Pancreas (tissue), 10 donors: ENCODE measurements at regions not wholly inside any gene's neighbourhood (a gene's known extent, or its start where the extent isn't known, plus 50 kb on each side); places are given as distances from the start of the nearest gene placed in this dataset.
A peak's percentile ranks its signal among the peaks of the same experiment; 100 is the strongest.

Experiments
- ATAC-seq, 4 donors: fragments of 200-7000 bp; cut with Tn5 transposase; one replicate each; pipeline versions ENCODE4 v1.8.0 to v1.9.1; 2020; ENCODE audit warnings: mild to moderate bottlenecking in 4 of 4, moderate library complexity in 4 of 4
- DNase-seq, 6 donors: peaks; one replicate each; pipeline ENCODE4 v3.0.0-alpha.2; 2020
- FAIRE-seq: peaks from 2 replicates; lab custom pipeline; 2012; peaks lifted over from hg19 to GRCh38; lab: Jason Lieb, UNC
- H3K27ac ChIP-seq, 4 donors: fragments of 200-600 bp; sonication (generic); 1 replicate in 3 of 4; 2 replicates in 1 of 4; pipeline versions ENCODE4 v1.5.0 to v1.8.0; 2020
- H3K27me3 ChIP-seq, 4 donors: fragments of 200-600 bp; one replicate each; pipeline ENCODE4 v1.8.0; 2021
- H3K36me3 ChIP-seq, 3 donors: fragments of 200-600 bp; sonication (generic) in 1 of 3; one replicate each; pipeline versions ENCODE4 v1.5.0 to v1.8.0; 2020 to 2021
- H3K4me1 ChIP-seq, 3 donors: fragments of 200-600 bp; one replicate each; pipeline ENCODE4 v1.8.0; 2021
- H3K4me3 ChIP-seq, 4 donors: fragments of 200-600 bp; sonication (generic) in 2 of 4; one replicate each; pipeline versions ENCODE4 v1.5.0 to v1.8.0; 2020 to 2021
- H3K9me3 ChIP-seq, 4 donors: fragments of 200-600 bp; one replicate each; pipeline ENCODE4 v1.8.0; 2021
- WGBS, 2 donors: extraction: QIAGEN DNeasy Blood & Tissue Kit; methylation state at CpG; one replicate each; pipeline ENCODE4 v1.1.7; 2013; 5-methylcytosine and 5-hydroxymethylcytosine counted together
- intact Hi-C, 3 donors: fragments of 100-400 bp; cut with DNase I; formaldehyde crosslinking; loops; one replicate each; pipeline versions ENCODE4 v1.11.1 to v1.14.2; 2022
- TF ChIP-seq, protein P1 (sequence below), 4 donors: fragments of 200-600 bp; sonication (generic) in 3 of 4; IDR thresholded peaks; one replicate each; pipeline versions ENCODE4 v1.5.0 to v1.8.0; 2021; ENCODE audit warnings: antibody characterized with exemption in 4 of 4
- donor health status: healthy with polysubstance abuse.
- donor health status: DM: no; HTN: no; CAD: no; lungs with moderate emphysema.
- donor health status: DM: no; HTN: no; CAD: no.
- donor health status: control.
- donor health status: control.
- donor health status: Bipolar disorder and iron deficiency.
- donor health status: DM: yes; HTN: yes; CAD: no.
- donor health status: DM: no; HTN: no; CAD: no.
- donor health status: DM: no; HTN: no; CAD: no.
- donor health status: DM: yes; HTN: yes; CAD: no.

DNA sequence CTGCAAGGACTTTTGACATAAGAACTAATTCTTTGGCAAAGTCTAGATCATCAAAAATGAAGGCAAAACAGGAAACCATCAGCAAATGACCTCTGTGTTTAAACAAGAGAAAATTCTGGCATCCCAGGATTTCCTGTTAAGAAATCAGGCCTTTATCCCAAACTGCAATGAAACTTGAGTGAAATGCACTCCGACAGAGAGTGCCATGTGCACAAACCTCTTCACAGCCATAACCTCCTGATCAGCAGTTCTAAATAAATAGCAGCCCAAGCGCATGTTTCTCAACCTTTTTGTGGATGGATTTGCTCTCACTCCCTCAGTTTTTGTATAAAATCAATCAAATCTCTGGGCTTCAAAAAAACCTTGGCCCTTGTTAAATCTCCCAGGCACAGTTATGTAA is 107.7 kb upstream of the EEPD1 start:
- TF ChIP-seq, protein P1, sequence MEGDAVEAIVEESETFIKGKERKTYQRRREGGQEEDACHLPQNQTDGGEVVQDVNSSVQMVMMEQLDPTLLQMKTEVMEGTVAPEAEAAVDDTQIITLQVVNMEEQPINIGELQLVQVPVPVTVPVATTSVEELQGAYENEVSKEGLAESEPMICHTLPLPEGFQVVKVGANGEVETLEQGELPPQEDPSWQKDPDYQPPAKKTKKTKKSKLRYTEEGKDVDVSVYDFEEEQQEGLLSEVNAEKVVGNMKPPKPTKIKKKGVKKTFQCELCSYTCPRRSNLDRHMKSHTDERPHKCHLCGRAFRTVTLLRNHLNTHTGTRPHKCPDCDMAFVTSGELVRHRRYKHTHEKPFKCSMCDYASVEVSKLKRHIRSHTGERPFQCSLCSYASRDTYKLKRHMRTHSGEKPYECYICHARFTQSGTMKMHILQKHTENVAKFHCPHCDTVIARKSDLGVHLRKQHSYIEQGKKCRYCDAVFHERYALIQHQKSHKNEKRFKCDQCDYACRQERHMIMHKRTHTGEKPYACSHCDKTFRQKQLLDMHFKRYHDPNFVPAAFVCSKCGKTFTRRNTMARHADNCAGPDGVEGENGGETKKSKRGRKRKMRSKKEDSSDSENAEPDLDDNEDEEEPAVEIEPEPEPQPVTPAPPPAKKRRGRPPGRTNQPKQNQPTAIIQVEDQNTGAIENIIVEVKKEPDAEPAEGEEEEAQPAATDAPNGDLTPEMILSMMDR (IDR thresholded peaks at IDR 0.05): no peak
- 63 to 65% methylated on average over 2 of the region's 2 CpGs for WGBS, 2 donors
- no peaks in the 10 kb centered on the region for H3K27me3 ChIP-seq
- no peaks in the 10 kb centered on the region for H3K4me1 ChIP-seq
- FAIRE-seq (no peak), DNase-seq (no peak), ATAC-seq (peak in 2 of 4 donors; percentile 49 to 53)
- H3K4me3 ChIP-seq: no peak overlapping the region
- intact Hi-C loops: no loop called here
- no peaks in the 10 kb centered on the region for H3K36me3 ChIP-seq
- H3K9me3 ChIP-seq: no peaks in the 10 kb centered on the region
- H3K27ac ChIP-seq: peak overlapping the region in 1 of 4 donors; percentile 9

DNA sequence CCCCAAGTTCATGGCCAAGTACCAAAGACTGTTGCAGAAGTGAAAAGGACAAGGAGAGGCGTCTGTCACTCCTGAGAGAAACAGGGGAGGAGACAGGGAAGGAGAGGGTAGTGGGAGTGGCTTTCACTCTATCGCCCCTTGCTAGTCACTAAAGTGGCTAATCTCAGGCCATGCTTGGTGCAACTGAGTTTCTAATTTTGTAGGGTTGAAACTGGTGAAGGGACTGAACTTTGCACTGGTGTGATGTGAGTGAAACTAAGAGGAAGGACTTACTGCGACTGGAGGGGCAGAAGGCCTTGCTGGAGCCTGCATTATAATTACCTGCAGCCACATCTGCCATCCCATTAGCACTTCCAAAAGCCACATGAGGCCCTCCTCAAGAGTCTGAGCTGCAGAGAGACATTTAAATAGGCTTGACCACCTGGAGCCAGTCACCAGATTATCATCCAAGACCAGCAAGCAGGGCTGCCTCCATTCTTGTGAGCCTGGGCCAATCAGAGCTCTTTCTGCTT is 107.2 kb upstream of the EEPD1 start:
- H3K9me3 ChIP-seq: no peaks in the 10 kb centered on the region
- ATAC-seq: peak in 2 of 4 donors; percentile 7 to 39
- no peaks in the 10 kb centered on the region for H3K27me3 ChIP-seq
- DNase-seq: no peak
- intact Hi-C loops: no loop called here
- H3K4me3 ChIP-seq: no peak overlapping the region
- 82 to 85% methylated on average over 3 of the region's 3 CpGs for WGBS, 2 donors
- TF ChIP-seq, protein P1 (IDR thresholded peaks at IDR 0.05): no peak
- H3K27ac ChIP-seq: no peak overlapping the region
- H3K36me3 ChIP-seq: no peaks in the 10 kb centered on the region
- no peak for FAIRE-seq
- H3K4me1 ChIP-seq: no peaks in the 10 kb centered on the region

DNA sequence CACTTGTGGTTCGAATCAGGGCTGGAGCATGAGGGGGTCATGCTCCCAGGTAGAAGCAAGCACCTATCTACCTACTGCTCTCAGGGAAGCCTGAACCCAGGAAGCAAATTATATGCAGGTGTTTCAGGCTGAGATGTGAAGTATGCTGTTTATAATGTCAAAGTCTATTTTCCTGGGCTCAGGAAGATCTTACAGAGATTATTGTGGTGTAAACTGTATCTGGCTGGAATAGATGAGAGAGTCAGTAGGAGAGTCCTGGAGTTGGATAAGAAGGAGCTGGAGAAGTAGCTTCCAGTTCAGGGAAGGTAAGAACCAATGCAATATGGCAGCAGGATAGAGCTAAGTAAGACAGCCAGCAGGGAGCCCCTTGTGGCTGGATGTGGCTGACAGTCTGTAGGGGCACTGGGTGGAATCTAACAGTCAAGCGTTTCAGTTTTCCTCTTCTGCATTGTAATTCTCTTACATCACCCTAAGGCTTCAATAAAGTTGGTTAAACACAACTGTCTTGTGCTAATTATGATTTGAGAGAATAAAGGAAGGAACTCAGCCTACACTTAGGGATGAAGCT is 105.9 kb upstream of the EEPD1 start:
- Histone ChIP-seq H3K4me3 (no peak overlapping the region), H3K4me1 (no peaks in the 10 kb centered on the region), H3K27me3 (no peaks in the 10 kb centered on the region), H3K9me3 (no peaks in the 10 kb centered on the region), H3K27ac (no peak overlapping the region), H3K36me3 (no peaks in the 10 kb centered on the region)
- intact Hi-C loops: no loop called here
- 84% methylated on average over 2 of the region's 2 CpGs for WGBS, 2 donors
- DNase-seq: no peak
- ATAC-seq: no peak
- no peak for FAIRE-seq
- TF ChIP-seq, protein P1 (IDR thresholded peaks at IDR 0.05): no peak

DNA sequence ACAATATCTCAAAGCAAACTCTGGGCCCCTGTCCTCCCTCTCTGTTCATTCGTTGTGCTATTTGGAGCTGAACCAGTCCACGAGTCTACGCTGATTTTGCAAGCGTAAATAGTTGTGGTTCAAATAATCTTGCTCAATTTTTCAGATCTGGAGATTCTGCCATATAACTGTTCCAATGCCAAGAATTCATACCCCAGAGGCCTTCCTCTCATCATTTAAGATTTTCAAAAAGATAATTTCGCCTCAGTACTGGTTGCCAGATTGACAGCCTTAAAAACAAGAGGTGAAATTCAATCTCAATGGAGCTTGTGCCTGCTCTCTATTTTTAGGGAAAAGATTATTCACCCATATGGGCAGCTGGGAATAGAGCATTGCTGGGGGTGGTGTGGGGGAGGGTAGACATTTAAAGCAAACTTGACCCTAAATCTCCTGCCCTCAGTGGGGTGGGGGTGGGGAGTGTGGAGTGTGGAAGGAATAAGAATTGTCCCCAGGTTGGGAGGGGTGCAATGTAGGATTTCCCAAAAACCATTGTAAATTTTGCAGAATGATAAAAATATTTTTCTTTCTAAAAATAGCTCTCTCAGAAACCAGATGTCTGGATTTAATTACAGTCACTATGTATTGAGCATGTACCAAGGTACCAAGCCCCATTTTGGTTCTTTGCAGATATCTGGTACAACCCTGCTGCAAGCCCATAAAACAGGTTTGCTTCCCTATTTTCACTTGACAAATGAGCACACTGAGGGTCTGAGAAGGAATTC is 104.7 kb upstream of the EEPD1 start:
- no peak overlapping the region for H3K27ac ChIP-seq
- H3K36me3 ChIP-seq: no peaks in the 10 kb centered on the region
- 78 to 81% methylated on average over 5 of the region's 5 CpGs for WGBS, 2 donors
- FAIRE-seq (no peak), DNase-seq (no peak), ATAC-seq (peak in 3 of 4 donors; percentile 37 to 65 (median 44))
- no peaks in the 10 kb centered on the region for H3K9me3 ChIP-seq
- H3K4me1 ChIP-seq: no peaks in the 10 kb centered on the region
- H3K27me3 ChIP-seq: no peaks in the 10 kb centered on the region
- TF ChIP-seq, protein P1 (IDR thresholded peaks at IDR 0.05): no peak
- no peak overlapping the region for H3K4me3 ChIP-seq
- intact Hi-C loops: no loop called here

DNA sequence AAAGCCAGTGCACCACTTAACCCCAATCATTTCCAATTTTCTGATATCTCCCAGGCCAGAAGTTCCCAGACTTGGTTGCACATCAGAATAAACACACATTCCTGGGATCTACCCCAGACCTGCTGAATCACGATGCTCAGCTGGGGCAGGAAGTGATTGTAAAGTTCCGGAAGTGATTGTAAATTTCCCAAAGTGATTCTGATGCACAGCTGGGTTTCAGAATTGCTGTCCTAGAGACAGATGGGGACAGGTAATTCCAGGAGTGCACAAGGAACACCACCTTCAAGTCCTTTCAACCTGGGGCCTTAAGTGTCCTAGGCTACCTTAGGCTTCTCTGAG is 104.2 kb upstream of the EEPD1 start:
- H3K4me3 ChIP-seq: no peak overlapping the region
- DNase-seq: no peak
- H3K27ac ChIP-seq: no peak overlapping the region
- intact Hi-C loops: no loop called here
- FAIRE-seq: no peak
- WGBS, 2 donors: 80 to 83% methylated on average over 2 of the region's 2 CpGs
- no peaks in the 10 kb centered on the region for H3K9me3 ChIP-seq
- TF ChIP-seq, protein P1 (IDR thresholded peaks at IDR 0.05): no peak
- H3K27me3 ChIP-seq: no peaks in the 10 kb centered on the region
- peak in 1 of 4 donors; percentile 22 for ATAC-seq
- no peaks in the 10 kb centered on the region for H3K4me1 ChIP-seq
- H3K36me3 ChIP-seq: no peaks in the 10 kb centered on the region
